Brain microvascular endothelial cell (primary cell): ENCODE measurements at regions not wholly inside any gene's neighbourhood (a gene's known extent, or its start where the extent isn't known, plus 50 kb on each side); places are given as distances from the start of the nearest gene placed in this dataset.
A peak's percentile ranks its signal among the peaks of the same experiment; 100 is the strongest.

Source experiments
- DNase-seq: peaks from one replicate; pipeline ENCODE4 v3.0.0-alpha.2; 2020
- H3K27ac ChIP-seq: fragments of 250-450 bp; sonication (Bioruptor Pico); 2 replicates; pipeline ENCODE4 v1.5.1; 2020; ENCODE audit warnings: mild to moderate bottlenecking, moderate library complexity
- H3K27me3 ChIP-seq: fragments of 250-450 bp; sonication (Bioruptor Pico); replicated peaks from 2 replicates; pipeline ENCODE4 v1.5.1; 2020; ENCODE audit warnings: mild to moderate bottlenecking
- H3K36me3 ChIP-seq: fragments of 250-450 bp; sonication (Bioruptor Pico); replicated peaks from 2 replicates; pipeline ENCODE4 v1.5.1; 2020; ENCODE audit warnings: mild to moderate bottlenecking
- H3K4me3 ChIP-seq: 2 replicates; pipeline ENCODE4 v1.5.1; 2011; ENCODE audit warnings: low read depth, mild to moderate bottlenecking, control low read depth, low read length, moderate library complexity
- in situ Hi-C: cut with HindIII; loops from 2 replicates; pipeline ENCODE4 v1.10.0; 2017; ENCODE audit warnings: low sequenced_read_pairs, low pct_ligation_motif_present
- TF ChIP-seq, protein P1 (sequence below): IDR thresholded peaks from 2 replicates; pipeline ENCODE4 v1.5.1; 2011; ENCODE audit warnings: low read depth, mild to moderate bottlenecking, moderate library complexity, low read length, control low read depth, inconsistent platforms; ENCODE audit errors: missing control alignments

DNA sequence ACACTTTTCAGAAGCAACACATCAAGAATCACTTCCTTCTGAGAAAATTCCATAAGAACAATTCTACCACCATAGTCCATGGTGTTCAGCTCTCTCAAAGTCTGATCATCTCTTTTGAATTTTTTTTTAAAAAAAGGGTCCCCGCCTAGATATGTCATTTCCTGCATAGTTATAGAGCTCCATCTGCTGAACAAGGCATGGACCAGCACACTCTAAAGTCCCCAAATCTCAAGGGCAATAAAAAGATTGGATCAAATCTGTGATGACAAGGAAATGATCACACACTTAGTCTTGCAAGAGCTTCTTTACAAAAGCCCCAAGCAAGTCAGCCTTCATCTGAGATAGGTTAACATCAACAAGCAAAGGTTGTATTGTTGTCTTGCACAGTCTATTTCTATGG is 100.7 kb upstream of the STMND1 start:
- in situ Hi-C loops, result no loop called here
- Histone ChIP-seq H3K4me3 (no peak overlapping the region), H3K36me3 (no peaks in the 10 kb centered on the region), H3K27ac (no peak overlapping the region), H3K27me3 (no peaks in the 10 kb centered on the region)
- TF ChIP-seq, protein P1, sequence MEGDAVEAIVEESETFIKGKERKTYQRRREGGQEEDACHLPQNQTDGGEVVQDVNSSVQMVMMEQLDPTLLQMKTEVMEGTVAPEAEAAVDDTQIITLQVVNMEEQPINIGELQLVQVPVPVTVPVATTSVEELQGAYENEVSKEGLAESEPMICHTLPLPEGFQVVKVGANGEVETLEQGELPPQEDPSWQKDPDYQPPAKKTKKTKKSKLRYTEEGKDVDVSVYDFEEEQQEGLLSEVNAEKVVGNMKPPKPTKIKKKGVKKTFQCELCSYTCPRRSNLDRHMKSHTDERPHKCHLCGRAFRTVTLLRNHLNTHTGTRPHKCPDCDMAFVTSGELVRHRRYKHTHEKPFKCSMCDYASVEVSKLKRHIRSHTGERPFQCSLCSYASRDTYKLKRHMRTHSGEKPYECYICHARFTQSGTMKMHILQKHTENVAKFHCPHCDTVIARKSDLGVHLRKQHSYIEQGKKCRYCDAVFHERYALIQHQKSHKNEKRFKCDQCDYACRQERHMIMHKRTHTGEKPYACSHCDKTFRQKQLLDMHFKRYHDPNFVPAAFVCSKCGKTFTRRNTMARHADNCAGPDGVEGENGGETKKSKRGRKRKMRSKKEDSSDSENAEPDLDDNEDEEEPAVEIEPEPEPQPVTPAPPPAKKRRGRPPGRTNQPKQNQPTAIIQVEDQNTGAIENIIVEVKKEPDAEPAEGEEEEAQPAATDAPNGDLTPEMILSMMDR, result peak; percentile 49
- no peak for DNase-seq

DNA sequence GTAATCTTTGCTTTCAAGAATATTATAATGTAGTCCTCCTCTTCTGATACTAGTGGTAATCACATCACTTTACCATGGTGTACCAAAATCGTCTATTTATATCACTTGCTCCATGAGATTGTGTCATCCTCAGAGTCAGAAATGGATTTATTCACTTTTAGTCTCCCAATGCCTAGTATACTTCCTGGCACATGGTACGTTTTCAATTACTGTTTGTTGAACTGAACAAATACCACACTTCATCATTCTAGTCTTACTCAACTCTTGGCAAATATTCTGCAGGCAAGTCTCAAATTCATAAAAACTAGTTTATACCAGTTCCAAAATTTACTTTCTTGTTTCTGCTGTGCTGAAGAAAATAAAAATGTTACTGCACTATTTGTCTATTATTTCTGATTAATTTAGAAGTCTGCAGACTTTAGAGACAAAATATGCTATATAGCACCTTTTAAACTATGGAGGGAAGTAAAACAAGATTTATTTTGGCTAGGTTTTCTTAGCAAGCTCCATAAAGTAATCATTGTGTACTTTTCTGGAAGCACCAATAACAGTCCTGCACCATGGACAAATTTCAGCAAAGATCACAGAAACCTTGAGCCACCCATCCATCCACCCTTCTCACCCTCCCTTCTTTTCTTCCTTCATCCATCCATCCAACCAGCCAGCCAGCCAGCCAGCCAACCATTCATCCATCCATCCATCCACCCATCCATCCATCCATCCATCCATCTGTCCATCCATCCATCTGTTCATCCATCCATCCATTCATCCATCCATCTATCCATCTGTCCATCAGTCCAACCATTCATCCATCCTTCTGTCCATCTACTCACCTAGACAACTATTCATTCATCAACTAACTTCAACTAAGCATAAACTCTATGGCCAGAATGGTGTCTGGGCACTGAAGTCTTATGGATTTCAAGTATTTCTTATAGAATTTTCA is 102.1 kb upstream of the STMND1 start:
- DNase-seq, result no peak
- in situ Hi-C loops, result no loop called here

GRCh38 chr6:16998461-16998860 is 103.4 kb upstream of the STMND1 start:
- Histone ChIP-seq H3K27me3 (no peaks in the 10 kb centered on the region), H3K4me3 (no peak overlapping the region), H3K27ac (no peak overlapping the region), H3K36me3 (no peaks in the 10 kb centered on the region)
- in situ Hi-C loops, result no loop called here
- TF ChIP-seq, protein P1, result no peak
- no peak for DNase-seq

More for the DNA sequence above, 102.1 kb upstream of the STMND1 start:
- TF ChIP-seq, protein P1, result no peak
- H3K27me3 ChIP-seq, result no peaks in the 10 kb centered on the region
- H3K27ac ChIP-seq, result no peak overlapping the region
- H3K36me3 ChIP-seq, result no peaks in the 10 kb centered on the region
- H3K4me3 ChIP-seq, result no peak overlapping the region

GRCh38 chr6:16995511-16996250 is 106.2 kb upstream of the STMND1 start:
- no peak for DNase-seq
- TF ChIP-seq, protein P1, result no peak
- H3K27me3 ChIP-seq, result no peaks in the 10 kb centered on the region

DNA sequence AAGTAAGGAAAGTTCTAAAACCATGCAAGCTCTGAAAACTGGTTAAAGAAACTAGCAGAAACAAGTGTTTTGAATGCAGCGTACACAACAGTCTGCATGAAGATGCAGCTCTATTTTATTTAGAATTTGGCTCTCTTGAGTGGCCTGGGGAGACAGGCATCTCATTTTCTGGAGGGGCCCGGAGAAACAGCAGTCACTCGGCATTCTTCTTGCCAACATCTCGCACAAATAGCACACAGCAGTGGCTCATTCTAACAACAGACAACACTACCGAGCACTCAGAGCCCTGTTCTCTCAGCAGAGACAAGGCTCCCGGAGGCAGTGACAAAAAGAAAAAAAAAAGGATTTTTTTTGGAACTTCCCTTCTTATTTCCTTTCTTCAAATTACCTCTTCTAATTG is 108.5 kb upstream of the STMND1 start:
- no peak for DNase-seq
- TF ChIP-seq, protein P1, result no peak
- in situ Hi-C loops, result no loop called here
- Histone ChIP-seq H3K27ac (no peak overlapping the region), H3K4me3 (no peak overlapping the region), H3K36me3 (no peaks in the 10 kb centered on the region), H3K27me3 (no peaks in the 10 kb centered on the region)

More at GRCh38 chr6:16995511-16996250, 106.2 kb upstream of the STMND1 start:
- H3K36me3 ChIP-seq, result no peaks in the 10 kb centered on the region
- in situ Hi-C loops, result no loop called here
- H3K27ac ChIP-seq, result no peak overlapping the region
- H3K4me3 ChIP-seq, result no peak overlapping the region
